GM19023 (cell line): ENCODE measurements at regions not wholly inside any gene's neighbourhood (a gene's known extent, or its start where the extent isn't known, plus 50 kb on each side); places are given as distances from the start of the nearest gene placed in this dataset.

Source experiments
- ATAC-seq: cut with Tn5 transposase; IDR thresholded peaks from one replicate; pipeline ENCODE4 v1.9.1; 2021; ENCODE audit warnings: mild to moderate bottlenecking, moderate library complexity; ENCODE audit not compliant: unreplicated experiment

DNA sequence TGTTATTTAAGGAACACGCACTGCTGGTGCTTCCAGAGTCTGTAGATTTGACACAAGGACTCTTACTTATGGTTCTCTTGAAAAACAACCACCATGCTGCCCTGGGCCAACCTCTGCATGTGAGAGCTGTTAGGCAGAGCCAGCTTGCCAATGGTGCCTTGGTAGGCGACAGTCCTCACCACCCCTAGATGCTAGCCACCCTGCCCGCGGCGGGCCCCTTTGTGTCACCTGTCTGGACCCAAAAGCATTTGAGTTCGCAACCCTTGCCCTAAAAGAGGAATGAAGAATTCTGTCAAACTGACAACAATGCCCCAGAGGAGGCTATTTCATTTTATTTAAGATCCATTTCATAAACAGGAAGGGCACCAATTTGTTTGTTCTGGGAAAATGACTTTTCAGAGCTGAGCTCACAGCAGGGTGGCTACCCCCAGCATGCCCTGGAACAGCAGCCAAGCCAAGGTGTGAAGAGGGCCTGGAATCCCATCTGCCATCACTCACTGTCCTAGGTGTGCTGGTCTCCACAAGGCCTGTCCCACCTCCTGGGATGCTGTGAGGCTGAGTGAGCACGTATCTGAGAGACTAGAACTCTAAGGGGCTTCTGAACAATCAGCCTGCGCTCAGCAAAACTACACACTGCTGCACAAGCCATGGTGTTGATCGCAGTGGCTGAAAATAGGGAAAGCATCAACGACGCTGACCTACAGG lies 63.8 kb upstream of the FZD10 start:
- ATAC-seq, result no peak

DNA sequence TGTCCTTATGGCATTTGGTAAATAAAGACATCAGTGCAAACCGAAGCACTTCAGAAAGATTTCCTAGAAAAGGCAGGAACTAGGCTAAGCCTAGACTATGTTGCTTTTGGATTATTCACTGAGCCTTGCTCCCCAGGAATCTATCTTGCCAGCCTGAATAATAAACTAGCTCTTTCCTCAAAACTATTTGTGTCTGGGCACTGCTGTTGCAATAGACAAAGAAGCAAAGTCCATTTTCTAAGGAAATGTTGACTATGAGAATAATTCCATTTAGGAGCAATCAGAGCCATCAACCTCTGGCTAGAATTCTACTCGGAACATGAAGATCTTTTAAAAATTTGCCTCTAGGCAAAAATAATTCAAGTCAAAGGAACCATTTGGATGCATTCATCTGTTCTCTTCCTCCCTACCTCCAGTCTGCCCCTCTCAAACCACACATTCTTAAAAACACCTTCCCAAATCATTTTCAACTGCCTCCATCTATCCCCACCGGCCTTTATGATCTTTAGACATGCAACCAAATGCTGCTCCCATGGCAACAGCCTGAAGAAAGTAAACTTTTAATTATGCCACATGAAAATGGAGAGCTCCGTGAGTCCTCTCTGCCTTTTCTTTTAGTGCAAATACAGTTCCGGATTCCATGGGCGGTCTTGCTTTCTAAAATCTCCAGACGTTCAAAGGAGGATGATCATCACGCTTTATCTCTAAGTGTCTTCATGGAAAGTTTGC lies 61.5 kb upstream of the FZD10 start:
- no peak for ATAC-seq

DNA sequence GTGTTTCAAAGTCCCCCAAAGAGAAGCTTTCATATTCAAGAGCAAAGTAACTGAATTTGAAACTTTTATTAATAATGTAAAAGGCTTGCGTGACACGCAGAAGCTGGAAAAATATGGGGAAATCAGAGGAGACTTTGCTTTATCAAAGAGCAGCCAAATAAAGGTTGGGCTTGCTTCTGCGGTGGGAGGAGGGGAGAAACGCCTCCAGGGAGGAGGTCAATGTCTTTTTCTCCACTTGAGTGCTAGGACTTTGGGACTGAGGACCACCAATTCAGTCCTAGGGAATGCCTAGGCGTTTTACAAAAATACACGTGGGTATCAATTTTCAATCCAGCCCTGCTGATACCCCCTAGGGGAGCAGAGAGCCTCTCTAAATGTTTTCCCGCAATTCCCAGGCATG lies 60.9 kb upstream of the FZD10 start:
- ATAC-seq, result no peak

DNA sequence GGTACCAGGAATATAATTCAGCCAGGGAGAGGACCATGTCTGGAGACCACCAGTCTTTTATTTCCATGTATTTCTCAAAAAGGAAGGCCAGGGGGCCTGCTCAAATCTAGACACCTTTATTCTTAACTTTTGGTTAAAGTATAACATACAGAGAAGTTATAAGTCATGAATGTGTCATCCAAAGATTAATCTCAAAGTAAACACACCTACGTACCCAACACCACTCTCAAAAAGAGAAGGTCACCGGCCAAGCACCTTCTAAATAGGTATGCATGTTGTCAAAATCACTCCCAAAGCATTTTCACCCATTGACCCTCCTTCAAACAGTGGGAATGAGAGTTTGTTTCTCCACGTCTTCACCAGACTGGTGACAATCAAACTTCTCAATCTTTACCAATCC lies 60.0 kb upstream of the FZD10 start:
- no peak for ATAC-seq

DNA sequence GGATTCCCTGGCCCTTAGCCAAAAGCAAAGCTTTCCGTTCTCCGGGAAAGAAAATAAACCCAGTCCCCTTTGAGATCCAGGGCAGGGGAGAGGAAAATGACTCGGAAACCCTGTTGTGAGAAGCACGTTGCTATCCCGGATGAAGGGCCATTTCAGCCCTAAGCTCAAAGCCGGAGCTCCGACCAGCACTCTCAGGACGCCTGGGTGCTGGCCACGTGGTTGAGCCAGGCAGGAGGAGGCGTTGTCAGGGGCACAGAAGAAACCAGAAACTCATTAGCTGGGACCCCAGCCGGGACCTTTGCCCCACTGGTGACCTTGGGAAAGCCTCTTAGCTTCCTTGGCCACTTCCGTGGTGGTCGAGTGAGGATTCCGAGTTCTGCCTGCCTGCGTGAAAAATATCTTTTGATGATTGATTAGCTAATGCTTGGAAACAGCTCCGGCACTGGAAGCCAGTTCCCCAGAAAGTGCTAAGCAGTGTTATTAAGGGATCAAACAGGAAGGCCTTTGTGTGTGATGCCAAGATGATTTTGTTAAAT lies 57.6 kb upstream of the FZD10 start:
- no peak for ATAC-seq

DNA sequence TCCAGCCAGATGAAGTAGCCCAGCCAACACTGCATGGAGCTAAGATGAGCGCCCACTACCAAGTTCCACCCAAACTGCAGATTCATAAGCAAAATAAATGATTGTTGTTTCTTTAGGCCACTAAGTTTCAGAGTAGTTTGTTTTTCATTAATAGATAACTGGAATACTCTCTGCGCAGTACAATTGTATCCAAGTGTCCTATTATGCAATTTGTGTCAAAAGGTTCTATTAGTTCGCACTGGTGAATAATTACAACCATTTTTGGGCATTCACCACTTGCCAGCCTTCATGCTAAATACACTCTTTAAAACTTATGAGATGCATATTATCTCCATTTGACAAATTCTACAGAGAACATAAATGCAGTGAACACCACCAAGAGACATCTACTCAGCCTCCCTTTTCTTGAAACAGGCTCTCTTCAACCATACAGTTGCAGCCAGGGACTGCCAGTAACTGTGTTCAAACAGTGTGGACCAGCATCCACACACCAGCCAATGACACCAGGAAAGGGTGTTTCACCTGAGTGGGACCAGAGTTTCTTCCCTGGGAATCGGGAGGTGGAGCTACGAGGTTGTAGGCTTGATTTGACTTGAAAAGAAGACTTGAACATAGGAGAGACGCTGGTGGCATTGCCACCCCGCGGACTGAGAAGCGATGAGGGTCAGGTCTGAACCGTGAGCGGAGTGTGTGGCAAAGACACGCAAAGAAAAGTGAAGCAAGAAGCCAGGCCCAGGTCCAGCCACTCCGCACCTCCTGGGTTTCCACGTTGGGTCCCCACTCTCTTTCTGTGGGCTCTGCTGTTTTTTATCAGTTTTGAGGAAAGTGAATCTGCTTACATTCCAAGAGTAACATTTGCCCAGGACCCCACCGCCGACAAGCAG lies 53.0 kb upstream of the FZD10 start:
- no peak for ATAC-seq

DNA sequence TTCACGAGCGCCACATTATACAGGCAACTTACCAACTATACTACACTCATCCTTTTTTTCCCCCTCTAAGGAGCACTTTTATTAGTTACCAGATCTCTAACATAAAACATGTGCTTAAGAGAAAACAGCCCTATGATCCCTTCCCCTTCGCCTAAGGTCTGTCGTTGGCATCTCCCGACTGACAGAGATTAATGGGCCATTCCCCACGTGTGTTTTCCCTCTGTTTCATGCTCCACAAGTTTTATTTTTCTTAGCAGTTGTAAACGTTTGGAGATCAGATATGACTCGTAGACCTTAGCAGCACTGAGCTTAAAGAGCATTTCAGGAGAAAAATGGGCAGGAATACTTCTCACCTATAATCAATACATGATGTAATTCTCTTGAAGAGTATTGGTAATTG lies 51.4 kb upstream of the FZD10 start:
- ATAC-seq, result no peak

DNA sequence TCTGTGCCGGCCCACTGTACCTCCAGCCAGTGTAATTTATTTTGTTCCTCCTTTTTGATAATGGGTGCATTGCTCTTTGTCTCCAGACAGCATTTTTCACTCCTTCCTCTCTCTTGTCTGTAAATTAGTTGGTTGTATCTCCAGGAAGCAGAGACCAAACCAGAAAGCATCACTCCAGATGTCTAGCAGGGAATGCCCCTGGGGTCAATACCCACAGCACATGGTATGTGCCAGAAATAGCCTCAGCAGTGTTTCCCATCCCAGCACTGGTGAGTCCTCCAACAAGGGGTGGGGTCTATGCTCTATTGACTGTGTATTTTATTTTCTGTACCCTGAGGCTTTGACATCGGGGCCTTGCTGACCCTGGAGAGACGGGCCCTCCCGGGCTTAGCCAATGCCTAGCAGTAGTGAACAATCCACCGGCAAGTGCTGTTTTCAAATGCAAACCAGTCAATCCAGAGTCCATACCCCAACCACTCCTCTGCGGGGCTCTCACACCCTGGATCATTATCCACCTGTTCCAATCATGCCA lies 50.2 kb upstream of the FZD10 start:
- no peak for ATAC-seq
